ENCODE measurements at regions not wholly inside any gene's neighbourhood (a gene's known extent, or its start where the extent isn't known, plus 50 kb on each side); places are given as distances from the start of the nearest gene placed in this dataset.

DNA sequence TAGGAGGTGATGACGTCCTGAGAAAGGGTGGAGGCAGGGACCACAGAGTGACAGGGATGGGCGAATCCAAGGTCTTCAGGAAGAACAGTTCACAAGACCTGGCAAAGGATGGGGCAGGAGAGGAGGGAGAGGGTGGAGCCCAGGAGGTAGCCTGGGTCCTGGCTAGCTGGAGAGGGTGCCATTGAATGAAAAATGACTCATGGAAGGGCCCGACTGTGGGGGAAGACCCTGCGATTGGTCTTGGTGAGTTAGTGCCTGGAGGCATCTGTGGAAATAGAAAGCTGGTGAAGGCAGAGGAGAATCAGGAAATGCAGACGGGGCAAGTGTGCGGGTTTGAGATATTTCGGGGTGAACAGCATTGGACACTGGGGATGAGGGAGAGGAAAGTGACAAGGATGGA is 60.3 kb upstream of the SLC45A1 start:
- H4K91ac ChIP-seq (replicated peaks; ENCODE audit: insufficient read length, low read length) = no peak overlapping the region
- no peak for TF ChIP-seq CHD2 (IDR thresholded peaks at IDR 0.05; ENCODE audit: low read length)
- no peak for TF ChIP-seq CTBP2 (IDR thresholded peaks at IDR 0.05; ENCODE audit: borderline replicate concordance, insufficient read depth, insufficient read length, low read length)
- H3K36me3 ChIP-seq (ENCODE audit: control insufficient read depth in 2 of 4, insufficient read depth in 4 of 4, low read length in 3 of 4) = no peaks in the 10 kb centered on the region
- peak overlapping the region; percentile 75 for H2BK15ac ChIP-seq (ENCODE audit: low read length)
- FAIRE-seq (no peak), DNase-seq (ENCODE audit: low read depth in 1 of 2, low spot score in 2 of 2) (no peak)
- H3K4ac ChIP-seq (replicated peaks; ENCODE audit: insufficient read length, low read depth, low read length) = no peak overlapping the region
- no peaks in the 10 kb centered on the region for H4K20me1 ChIP-seq (replicated peaks in 1 of 2; ENCODE audit: control insufficient read depth in 1 of 2, insufficient read depth in 2 of 2, low read length in 2 of 2)
- H2BK120ac ChIP-seq (replicated peaks; ENCODE audit: low read depth, low read length) = no peak overlapping the region
- no peak overlapping the region for H3K4me3 ChIP-seq (ENCODE audit: extremely low read depth in 1 of 4, insufficient read depth in 2 of 4, low read depth in 3 of 4, low read length in 4 of 4)
- H3K79me1 ChIP-seq (ENCODE audit: low read depth, low read length) = no peaks in the 10 kb centered on the region
- H3K23me2 ChIP-seq (ENCODE audit: low read depth, low read length) = no peaks in the 10 kb centered on the region
- H4K8ac ChIP-seq (ENCODE audit: extremely low read depth, insufficient read depth, low read length) = no peak overlapping the region; the same call in 1 of the 2 replicates
- peaks cover 3 to 10% (median 4%) of the 10 kb centered on the region in 4 experiments for H3K4me1 ChIP-seq (replicated peaks in 1 of 4; ENCODE audit: control insufficient read depth in 3 of 4, insufficient read depth in 4 of 4, low read length in 3 of 4)
- H3K4me2 ChIP-seq (ENCODE audit: insufficient read depth in 1 of 2, low read depth in 2 of 2, low read length in 2 of 2) = no peak overlapping the region
- H3K9me3 ChIP-seq (ENCODE audit: insufficient read depth in 2 of 2, low read depth in 1 of 2, low read length in 1 of 2) = no peaks in the 10 kb centered on the region; a peak in 1 of 4 replicates
- no peak overlapping the region for H3K18ac ChIP-seq (ENCODE audit: extremely low read depth, low read length)
- no peak overlapping the region for H3K23ac ChIP-seq (ENCODE audit: insufficient read length)
- no peak overlapping the region for H3K14ac ChIP-seq (ENCODE audit: insufficient read length)
- no peaks in the 10 kb centered on the region for H3K79me2 ChIP-seq (ENCODE audit: control insufficient read depth in 1 of 2, insufficient read depth in 2 of 2, low read length in 2 of 2)
- ChIA-PET CTCF (ENCODE audit: partially characterized antibody) (interaction anchor here (0.6 kb wide), 1 partner anchor 730 kb away, joined by 3 read pairs; no protein-coding TSS in a partner anchor), POLR2A (ENCODE audit: partially characterized antibody) (interaction anchor here (1.7 kb wide), 1 partner anchor 19 kb away, joined by 4 read pairs; no protein-coding TSS in a partner anchor)
- H2BK12ac ChIP-seq (ENCODE audit: low read depth, low read length) = peak overlapping the region; percentile 90; the same call in 1 of the 2 replicates
- no peak overlapping the region for H3K27ac ChIP-seq (ENCODE audit: low read depth, low read length)
- H4K5ac ChIP-seq (ENCODE audit: insufficient read length, low read depth, low read length) = no peak overlapping the region
- 88% methylated on average over 7 of the region's 7 CpGs; no CpG with 5 or more reads in 1 of the 2 experiments for whole genome bisulfite sequencing, 2 experiments (ENCODE audit: extremely low coverage in 1 of 2, insufficient coverage in 1 of 2, insufficient read length in 1 of 2, insufficient replicate concordance in 2 of 2, low coverage in 1 of 2, low lambda C conversion rate in 2 of 2, missing lambda C conversion rate in 1 of 2)
- no peaks in the 10 kb centered on the region for H3K27me3 ChIP-seq (replicated peaks in 1 of 4; ENCODE audit: control insufficient read depth in 3 of 4, extremely low read depth in 1 of 4, insufficient read depth in 3 of 4, low read length in 3 of 4)
- H2BK20ac ChIP-seq (ENCODE audit: low read length) = no peak overlapping the region
- H3K56ac ChIP-seq (replicated peaks; ENCODE audit: insufficient read length, low read depth, low read length) = no peak overlapping the region
- H3K9ac ChIP-seq (replicated peaks in 1 of 4; ENCODE audit: extremely low read depth in 1 of 4, low read depth in 3 of 4, low read length in 3 of 4) = no peak overlapping the region
- H2AFZ ChIP-seq (ENCODE audit: low read length) = peak overlapping the region; percentile 68; the same call in 1 of the 2 replicates
- no peak overlapping the region for H2AK5ac ChIP-seq (ENCODE audit: low read depth, low read length)
- 0 out of 2 replicates have a peak overlapping the region, but pooled peaks have one; percentile 20 for H2BK5ac ChIP-seq (ENCODE audit: low read depth, low read length)

Measured in H1 (cell line).